ENCODE measurements at regions not wholly inside any gene's neighbourhood (a gene's known extent, or its start where the extent isn't known, plus 50 kb on each side); places are given as distances from the start of the nearest gene placed in this dataset.

DNA sequence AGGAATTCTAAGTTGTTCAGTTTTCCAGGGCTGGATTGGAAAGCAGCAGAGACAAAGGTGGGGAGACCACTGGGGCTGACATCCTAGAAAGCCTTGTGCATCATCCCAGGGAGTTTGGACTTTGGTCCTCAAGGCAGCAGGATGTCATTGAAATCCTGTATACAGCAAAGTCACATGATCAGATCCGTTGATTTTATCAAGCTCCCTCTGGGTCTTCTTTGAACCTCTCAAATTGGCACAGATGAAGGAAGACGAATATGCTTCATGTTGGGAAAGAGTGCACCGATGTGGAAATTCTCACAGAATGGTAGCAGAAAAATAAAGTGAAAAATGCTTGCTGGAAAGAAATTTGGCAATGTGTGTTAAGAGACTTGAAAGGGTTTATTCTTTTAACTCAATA lies 149.8 kb upstream of the TMTC4 start:
- intact Hi-C loops (cut with micrococcal nuclease) (no loop called here), in situ Hi-C loops (cut with MboI; ENCODE audit: low sequenced_read_pairs) (no loop called here), dilution Hi-C loops (cut with HindIII; ENCODE audit: low sequenced_read_pairs, unreplicated experiment) (no loop called here)
- Histone ChIP-seq H3K56ac (ENCODE audit: extremely low read depth, insufficient read depth, low read length) (no peak overlapping the region), H3K9me1 (ENCODE audit: insufficient read depth, low read length) (no peaks in the 10 kb centered on the region), H3K27ac (ENCODE audit: insufficient read depth, low read length) (no peak overlapping the region), H3K79me1 (ENCODE audit: low read depth in 1 of 2, low read length in 2 of 2) (no peaks in the 10 kb centered on the region), H3K4ac (ENCODE audit: low read depth, low read length) (no peak overlapping the region), H2BK15ac (ENCODE audit: low read depth, low read length) (no peak overlapping the region), H3K4me2 (ENCODE audit: low read depth, low read length) (no peak overlapping the region), H4K20me1 (ENCODE audit: insufficient read depth, low read length) (no peaks in the 10 kb centered on the region), H3K23ac (ENCODE audit: low read depth, low read length) (no peak overlapping the region), H2AK5ac (ENCODE audit: low read depth, low read length) (no peak overlapping the region), H3K27me3 (ENCODE audit: control insufficient read depth, insufficient read depth, low read length) (no peaks in the 10 kb centered on the region; the same call in none of the 2 replicates), H3K9me3 (ENCODE audit: control insufficient read depth, insufficient read depth, low read length) (no peaks in the 10 kb centered on the region), H4K91ac (ENCODE audit: insufficient read depth, low read depth, low read length) (no peak overlapping the region), H3K18ac (ENCODE audit: low read depth, low read length) (no peak overlapping the region), H2AFZ (replicated peaks; ENCODE audit: low read length, poor library complexity) (no peak overlapping the region), H3K14ac (replicated peaks; ENCODE audit: low read depth, low read length) (no peak overlapping the region), H4K8ac (ENCODE audit: low read depth in 2 of 2, low read length in 2 of 2) (no peak overlapping the region), H3K9ac (ENCODE audit: low read depth, low read length) (no peak overlapping the region), H3K4me3 (ENCODE audit: insufficient read depth, low read depth, low read length) (no peak overlapping the region), H3K4me1 (ENCODE audit: control insufficient read depth, insufficient read depth, low read length) (no peaks in the 10 kb centered on the region), H3K36me3 (ENCODE audit: control insufficient read depth, insufficient read depth, low read length) (no peaks in the 10 kb centered on the region), H4K5ac (ENCODE audit: low read depth, low read length) (no peak overlapping the region), H2BK120ac (ENCODE audit: low read depth, low read length) (no peak overlapping the region), H2AK9ac (replicated peaks; ENCODE audit: low read depth, low read length, poor library complexity) (no peak overlapping the region), H2BK20ac (ENCODE audit: low read depth, low read length) (no peak overlapping the region), H2BK5ac (ENCODE audit: low read depth, low read length, poor library complexity, severe bottlenecking) (no peak overlapping the region)
- ATAC-seq (ENCODE audit: low read depth) (no peak), DNase-seq (no peak)
- TF ChIP-seq FOS (IDR thresholded peaks at IDR 0.05; ENCODE audit: low read depth, low read length): no peak
- TF ChIP-seq MAZ (IDR thresholded peaks at IDR 0.05; ENCODE audit: borderline replicate concordance, low read depth, low read length): no peak
- no peak for TF ChIP-seq RAD21 (IDR thresholded peaks at IDR 0.05; ENCODE audit: low read length)
- no peak for TF ChIP-seq POLR2A (IDR thresholded peaks at IDR 0.05; ENCODE audit: low read depth, low read length)
- TF ChIP-seq, protein P1, sequence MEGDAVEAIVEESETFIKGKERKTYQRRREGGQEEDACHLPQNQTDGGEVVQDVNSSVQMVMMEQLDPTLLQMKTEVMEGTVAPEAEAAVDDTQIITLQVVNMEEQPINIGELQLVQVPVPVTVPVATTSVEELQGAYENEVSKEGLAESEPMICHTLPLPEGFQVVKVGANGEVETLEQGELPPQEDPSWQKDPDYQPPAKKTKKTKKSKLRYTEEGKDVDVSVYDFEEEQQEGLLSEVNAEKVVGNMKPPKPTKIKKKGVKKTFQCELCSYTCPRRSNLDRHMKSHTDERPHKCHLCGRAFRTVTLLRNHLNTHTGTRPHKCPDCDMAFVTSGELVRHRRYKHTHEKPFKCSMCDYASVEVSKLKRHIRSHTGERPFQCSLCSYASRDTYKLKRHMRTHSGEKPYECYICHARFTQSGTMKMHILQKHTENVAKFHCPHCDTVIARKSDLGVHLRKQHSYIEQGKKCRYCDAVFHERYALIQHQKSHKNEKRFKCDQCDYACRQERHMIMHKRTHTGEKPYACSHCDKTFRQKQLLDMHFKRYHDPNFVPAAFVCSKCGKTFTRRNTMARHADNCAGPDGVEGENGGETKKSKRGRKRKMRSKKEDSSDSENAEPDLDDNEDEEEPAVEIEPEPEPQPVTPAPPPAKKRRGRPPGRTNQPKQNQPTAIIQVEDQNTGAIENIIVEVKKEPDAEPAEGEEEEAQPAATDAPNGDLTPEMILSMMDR (conservative IDR thresholded peaks at IDR 0.05; ENCODE audit: low read depth, low read length): no peak
- TF ChIP-seq, protein P2, sequence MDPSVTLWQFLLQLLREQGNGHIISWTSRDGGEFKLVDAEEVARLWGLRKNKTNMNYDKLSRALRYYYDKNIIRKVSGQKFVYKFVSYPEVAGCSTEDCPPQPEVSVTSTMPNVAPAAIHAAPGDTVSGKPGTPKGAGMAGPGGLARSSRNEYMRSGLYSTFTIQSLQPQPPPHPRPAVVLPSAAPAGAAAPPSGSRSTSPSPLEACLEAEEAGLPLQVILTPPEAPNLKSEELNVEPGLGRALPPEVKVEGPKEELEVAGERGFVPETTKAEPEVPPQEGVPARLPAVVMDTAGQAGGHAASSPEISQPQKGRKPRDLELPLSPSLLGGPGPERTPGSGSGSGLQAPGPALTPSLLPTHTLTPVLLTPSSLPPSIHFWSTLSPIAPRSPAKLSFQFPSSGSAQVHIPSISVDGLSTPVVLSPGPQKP (IDR thresholded peaks at IDR 0.05; ENCODE audit: borderline replicate concordance, low read depth, low read length): no peak
- no peak for TF ChIP-seq MAFK (IDR thresholded peaks at IDR 0.05; ENCODE audit: low read depth, low read length)
- TF ChIP-seq NFE2L2 (IDR thresholded peaks at IDR 0.05; ENCODE audit: low read depth, low read length): no peak
- WGBS, 2 experiments (ENCODE audit: extremely low coverage in 2 of 2, insufficient read length in 1 of 2): no CpG with 5 or more reads among the region's 3 CpGs
- ChIA-PET CTCF (no interaction called here), POLR2A (ENCODE audit: unreplicated experiment) (no interaction called here)
- BruUV-seq (replicated peaks): no TSS peak
